HG02759 (cell line): ENCODE measurements at regions not wholly inside any gene's neighbourhood (a gene's known extent, or its start where the extent isn't known, plus 50 kb on each side); places are given as distances from the start of the nearest gene placed in this dataset.
A peak's percentile ranks its signal among the peaks of the same experiment; 100 is the strongest.
"Not testable (repeated sequence)": the region's sequence is repeated elsewhere in the genome, so short reads cannot be mapped to it uniquely, and the experiment has no call there.

Experiments used
- ATAC-seq: cut with Tn5 transposase; IDR thresholded peaks from one replicate; pipeline ENCODE4 v1.9.1; 2021; ENCODE audit warnings: mild to moderate bottlenecking, moderate library complexity; ENCODE audit not compliant: unreplicated experiment

DNA sequence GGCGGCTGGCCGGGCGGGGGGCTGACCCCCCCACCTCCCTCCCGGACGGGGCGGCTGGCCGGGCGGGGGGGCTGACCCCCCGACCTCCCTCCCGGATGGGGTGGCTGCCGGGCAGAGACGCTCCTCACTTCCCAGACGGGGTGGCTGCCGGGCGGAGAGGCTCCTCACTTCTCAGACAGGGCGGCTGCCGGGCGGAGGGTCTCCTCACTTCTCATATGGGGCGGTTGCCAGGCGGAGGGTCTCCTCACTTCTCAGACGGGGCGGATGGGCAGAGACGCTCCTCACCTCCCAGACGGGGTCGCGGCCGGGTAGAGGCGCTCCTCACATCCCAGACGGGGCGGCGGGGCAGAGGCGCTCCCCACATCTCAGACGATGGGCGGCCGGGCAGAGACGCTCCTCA, 1025.2 kb upstream of the SEMA6A start:
- not testable (repeated sequence) for ATAC-seq

DNA sequence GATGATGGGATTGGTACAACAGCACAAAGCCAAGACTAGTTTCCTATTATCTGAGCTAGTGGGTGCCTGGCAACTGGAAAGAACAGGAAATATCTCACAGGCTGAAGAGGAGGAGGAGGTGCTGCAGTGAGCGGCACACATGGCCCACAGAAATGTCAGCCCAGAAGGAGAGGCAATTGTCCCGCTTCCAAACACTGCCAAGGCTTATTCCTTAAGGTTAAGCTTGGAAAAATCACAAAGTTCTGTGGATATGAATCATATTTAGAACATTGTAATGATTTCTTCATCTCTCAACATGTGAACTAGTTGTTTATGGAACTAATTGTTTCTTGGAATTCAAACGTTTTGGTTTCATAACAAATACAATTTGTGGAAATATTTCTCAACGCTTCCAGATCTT, 1019.5 kb upstream of the SEMA6A start:
- ATAC-seq, result no peak

DNA sequence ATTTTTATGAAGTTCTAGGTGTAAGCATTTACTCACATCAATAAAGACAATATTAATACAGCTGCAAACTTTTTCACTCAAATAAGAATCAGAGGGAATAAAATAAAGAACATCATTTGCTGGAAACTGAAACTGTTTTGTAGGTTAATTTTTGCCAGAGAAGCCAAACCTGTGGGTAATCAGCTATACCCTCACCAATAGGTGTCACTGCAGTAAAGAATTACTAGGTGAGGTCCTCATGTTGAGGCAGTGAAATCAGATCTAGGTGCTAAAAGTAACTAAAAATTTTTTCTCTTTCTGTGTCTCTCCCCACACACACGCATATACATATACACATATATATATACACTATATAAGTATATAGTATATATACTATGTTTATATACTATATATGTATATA, 1016.3 kb upstream of the SEMA6A start:
- peak; percentile 77 for ATAC-seq

DNA sequence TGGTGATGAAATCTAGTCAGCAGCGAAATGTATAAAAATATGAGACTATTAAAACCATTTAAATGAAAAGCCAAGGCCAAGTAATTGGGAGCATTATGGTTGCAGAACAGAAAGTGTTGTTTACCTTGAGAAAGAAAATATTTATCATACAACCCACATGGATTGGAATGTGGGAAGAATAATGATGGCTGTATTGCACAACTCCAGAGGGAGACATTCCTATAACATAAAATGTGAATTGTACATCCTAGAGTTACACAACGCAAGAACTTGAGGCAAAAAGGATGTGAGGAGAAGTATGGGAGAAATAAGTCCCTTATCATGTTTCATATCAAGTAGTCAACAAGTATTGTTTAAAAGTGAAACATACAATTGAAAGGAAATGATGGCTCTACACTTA, 1014.0 kb upstream of the SEMA6A start:
- no peak for ATAC-seq

DNA sequence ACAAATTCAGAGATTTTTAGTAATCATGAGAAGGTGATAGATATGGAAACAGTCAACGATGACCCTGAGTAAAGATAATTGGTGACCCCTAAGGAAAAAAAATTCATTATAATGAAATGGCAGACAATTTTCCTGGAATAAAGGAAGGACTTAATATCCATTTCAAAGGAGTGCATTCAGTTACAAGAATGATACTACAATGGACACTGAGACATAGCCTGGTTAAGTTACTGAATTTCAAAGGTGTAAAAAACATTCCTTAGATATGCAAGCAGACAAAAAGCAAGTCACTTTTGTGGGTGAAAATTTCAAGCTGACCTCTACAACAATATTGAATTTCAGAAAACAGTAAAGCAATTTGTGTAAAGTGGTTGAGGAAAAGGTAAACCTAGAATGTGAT, 1012.5 kb upstream of the SEMA6A start:
- ATAC-seq, result no peak

DNA sequence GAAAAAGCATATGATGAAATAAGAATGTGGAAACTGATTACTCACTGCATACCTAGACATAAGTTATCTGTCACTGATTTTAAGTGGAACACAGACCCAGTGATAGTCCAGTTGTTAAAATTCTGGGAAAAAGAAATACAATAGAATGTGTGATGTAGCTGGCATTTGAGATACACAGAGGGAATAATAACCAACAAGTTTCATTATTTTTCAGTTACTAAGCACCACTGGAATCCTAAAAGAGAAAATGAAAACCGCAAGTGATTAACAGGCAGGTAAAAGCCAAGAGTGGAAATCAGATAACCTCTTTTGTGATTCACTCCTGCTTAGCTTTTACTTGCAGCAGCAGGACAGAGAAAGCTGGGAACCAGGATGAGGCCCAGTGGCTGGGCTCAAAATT, 994.0 kb upstream of the SEMA6A start:
- no peak for ATAC-seq

DNA sequence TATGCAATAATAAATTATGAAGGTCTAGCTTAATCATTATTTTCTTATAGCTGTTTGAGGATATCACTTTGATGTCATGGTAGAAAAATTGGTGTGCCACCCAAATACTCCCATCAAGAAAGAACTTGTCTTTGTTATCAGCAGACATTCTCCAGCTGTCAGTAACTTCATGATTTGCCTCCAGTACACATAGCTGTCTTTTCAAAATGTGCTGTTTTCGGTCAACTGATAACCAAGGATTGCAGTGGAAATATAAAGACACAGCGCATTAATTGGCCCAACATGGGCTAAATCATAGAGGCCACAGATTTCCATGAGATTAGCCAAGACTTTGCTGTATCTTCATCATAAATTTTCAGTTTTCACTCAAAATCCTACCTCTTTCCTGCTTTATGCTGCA, 993.5 kb upstream of the SEMA6A start:
- no peak for ATAC-seq

DNA sequence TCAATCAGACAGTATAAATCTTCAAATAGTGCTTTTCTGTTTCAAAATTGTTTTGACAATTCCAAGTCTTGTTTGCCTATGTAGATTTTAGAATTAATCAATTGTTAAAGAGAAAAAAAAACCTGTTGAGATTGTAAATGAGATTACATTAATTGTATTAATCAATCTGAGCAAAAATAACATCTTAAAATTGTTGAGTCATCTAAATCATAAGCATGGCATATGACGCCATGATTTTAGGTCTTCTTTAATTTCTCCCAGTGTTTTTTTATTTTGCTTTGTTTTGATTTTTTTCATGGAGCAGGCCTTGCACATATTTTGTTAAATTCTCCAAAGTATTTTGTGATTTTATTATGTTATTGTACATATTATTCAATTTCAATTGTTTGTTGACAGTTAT, 988.0 kb upstream of the SEMA6A start:
- no peak for ATAC-seq

DNA sequence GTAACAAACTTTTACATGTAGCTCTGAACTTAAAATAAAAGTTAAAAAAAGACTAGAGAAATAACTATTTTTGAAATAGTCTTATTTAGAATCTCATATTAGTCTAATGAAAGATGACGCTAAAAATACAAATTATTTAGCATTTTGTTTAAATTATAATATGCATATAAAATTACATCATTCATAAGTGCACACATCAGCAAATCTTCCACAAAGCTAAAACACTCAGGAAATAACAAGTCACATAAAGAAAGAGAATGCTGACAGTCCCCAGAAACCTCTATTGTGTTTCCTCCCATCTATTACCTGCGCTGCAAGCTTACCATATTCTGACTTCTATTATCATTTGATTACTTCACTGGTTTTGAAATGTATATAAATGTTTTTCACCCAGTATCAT, 986.9 kb upstream of the SEMA6A start:
- no peak for ATAC-seq

DNA sequence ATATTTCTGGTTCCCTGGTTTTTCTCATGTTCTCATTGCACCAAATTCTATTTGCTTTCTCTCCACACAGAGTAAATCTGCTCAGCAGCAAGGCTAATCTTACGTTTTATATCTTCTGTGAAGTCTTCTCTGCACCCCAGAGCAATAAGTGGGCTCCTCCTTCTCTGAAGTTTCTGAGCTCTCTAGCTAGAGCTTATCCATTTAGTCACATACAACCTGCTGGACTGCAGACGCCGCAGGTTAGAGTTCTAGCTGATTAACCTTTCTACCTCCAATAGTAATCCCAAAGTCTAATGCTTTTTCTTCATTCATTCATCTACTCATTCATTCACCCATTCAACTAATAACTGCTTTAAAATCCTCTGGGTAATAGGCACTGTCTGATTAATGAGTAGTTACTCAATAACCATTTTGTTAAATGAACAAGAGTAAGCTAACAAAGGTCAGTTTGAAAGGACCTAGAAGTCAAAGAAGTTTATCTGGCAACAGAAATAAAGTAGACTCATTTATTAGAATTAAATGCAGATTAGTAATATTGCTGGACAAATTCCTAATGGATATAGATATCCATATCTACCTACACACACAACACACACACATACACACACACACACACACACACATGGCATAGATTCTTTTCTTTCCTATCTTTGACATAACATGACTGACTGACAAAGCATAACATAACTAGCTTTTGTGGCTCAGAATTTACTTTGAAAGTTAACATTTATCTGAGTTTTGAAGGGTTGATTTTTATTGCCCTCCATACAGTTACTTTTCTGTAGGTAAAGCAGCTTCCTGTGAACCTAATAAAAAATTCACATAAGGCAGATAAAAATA, 984.6 kb upstream of the SEMA6A start:
- no peak for ATAC-seq

DNA sequence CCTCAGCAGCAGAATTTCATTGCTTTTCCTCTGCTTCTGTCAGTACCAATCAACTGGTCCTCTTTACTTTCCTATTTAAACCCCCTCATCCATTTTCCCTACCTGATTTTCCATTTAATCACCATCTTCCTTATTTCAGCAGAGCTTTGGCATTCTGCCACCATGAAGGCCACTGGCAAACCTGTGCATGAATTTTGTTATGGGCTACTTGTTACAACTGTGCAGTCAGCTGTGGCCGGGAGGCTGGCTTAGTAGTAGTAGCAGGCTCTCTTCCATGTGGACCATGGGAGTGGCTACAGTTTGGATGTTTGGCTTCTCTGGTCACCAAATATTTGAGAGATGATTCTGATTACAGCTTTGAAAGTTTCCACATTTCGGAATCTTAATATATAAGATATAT, 976.6 kb upstream of the SEMA6A start:
- ATAC-seq, result no peak

DNA sequence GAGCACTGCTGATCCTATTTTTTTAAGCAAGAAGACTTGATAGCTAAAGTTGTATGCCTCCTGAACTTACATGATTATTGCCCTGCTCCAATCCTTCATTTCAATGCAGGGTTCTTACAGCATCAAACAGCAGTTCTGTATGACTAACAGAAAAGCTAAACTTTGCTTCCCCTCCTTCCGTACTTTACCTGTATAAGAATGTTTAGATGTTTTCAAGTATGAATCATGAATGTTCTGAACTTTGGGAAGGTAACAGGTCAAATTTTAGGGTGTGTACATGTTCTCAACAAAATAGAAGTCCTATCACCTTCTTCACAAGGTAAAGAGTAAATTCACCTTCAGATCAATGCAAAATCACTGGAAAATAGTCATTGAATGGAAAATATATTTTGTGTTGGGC, 972.6 kb upstream of the SEMA6A start:
- no peak for ATAC-seq

DNA sequence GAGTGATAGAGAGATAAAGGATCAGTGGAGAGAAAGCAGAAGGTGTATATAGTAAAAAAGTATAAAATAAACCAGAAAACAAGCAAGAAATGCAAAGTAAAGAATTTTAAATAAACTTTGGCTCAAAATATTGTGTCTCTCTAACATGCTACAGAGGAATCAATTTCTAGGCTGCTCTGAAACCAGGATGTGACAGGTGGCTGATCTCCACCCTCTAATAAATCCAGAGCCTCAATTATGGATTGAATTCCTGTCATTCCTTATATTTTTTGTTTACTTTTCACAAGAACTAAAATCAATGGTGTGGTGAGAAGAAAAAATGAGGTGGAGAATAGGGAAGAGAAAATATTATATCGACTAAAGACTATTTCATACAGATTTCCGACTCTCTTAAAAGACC, 965.1 kb upstream of the SEMA6A start:
- no peak for ATAC-seq

DNA sequence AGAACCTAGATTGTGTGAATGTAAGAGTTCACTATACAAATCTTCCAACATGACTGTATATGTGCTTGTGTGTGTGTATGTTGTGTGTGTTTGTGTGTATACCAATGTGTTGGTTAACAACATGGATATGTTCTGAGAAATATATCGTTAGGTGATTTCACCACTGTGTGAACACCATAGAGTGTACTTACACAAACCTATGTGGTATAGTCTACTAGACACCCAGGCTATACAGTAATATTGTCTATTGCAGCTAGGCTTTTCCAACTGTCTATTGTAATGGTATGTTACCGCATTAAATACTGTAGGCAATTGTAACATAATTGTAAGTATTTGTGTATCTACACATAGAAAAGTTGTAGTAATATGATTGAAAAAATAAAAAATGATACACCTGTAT, 959.2 kb upstream of the SEMA6A start:
- ATAC-seq, result no peak

DNA sequence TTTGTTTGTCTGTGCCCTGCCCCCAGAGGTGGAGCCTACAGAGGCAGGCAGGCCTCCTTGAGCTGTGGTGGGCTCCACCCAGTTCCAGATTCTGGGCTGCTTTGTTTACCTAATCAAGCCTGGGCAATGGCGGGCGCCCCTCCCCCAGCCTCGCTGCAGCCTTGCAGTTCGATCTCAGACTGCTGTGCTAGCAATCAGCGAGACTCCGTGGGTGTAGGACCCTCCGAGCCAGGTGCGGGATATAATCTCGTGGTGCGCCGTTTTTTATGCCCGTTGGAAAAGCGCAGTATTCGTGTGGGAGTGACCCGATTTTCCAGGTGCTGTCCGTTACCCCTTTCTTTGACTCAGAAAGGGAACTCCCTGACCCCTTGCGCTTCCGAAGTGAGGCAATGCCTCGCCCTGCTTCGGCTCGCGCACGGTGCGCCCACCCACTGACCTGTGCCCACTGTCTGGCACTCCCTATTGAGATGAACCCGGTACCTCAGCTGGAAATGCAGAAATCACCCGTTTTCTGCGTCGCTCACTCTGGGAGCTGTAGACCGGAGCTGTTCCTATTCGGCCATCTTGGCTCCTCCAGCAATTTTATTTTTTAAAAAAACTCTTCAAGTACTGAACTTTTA, 958.5 kb upstream of the SEMA6A start:
- not testable (repeated sequence) for ATAC-seq

DNA sequence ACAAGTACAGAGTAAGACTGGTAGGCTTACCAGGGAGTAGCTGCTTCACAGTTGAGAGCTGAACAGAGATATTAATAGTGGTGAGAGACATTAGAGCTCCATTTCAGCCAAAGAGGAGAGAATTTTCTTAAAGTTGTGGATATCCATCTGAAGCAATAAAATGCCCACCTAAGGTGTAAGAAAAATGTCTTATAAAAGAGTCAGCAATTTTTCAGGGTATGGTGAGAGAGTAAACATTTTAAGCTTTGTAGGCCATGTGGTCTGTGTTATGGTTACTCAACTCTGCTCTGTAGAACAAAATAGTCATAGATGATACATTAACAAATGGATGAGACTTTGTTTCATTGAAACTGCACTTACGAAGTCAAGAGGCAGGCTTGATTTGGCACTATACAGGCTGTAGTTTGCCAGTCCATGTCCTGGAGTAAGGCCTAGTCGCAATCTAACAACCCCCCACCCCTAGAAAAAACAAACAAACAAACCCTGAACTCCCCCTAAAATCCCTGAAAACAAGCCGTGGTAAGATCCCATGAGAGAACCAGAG, 945.4 kb upstream of the SEMA6A start:
- ATAC-seq, result no peak

DNA sequence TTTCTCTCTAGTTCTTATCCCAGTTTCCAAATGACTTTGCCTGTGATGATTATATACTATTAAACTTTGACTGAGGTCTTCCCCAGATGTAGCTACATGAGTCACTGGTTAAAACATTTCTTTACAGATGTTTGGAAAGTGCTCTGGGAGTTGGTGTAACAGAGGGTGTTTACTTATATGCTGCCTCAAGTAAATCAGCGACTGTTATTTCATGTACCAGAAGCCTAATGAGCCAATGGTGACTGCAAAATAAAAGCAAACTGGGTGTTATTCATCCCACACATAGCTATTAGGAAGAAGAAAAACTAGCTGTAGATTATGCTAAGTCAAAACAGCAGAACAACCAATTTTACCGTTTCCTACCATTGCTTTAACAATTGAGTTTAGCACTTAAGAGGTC, 929.7 kb upstream of the SEMA6A start:
- no peak for ATAC-seq

DNA sequence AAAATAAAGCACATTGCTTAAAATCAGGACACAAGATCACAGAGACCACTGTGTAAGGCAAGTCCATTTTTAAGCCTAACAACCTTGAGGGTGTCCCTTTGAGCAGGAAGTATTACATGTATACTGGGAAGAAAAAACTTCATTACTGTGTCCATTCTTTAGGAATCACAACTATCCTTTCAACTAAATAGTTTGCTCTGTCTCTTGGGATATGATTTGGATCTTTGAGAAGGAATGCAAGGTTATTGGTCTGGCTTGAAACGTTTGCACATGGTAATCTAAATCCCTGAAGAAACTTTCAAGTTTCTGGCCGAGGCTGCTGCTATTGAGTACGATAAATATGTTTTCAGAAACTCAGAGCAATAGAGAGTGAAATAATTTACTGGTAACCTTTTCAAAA, 923.0 kb upstream of the SEMA6A start:
- no peak for ATAC-seq

DNA sequence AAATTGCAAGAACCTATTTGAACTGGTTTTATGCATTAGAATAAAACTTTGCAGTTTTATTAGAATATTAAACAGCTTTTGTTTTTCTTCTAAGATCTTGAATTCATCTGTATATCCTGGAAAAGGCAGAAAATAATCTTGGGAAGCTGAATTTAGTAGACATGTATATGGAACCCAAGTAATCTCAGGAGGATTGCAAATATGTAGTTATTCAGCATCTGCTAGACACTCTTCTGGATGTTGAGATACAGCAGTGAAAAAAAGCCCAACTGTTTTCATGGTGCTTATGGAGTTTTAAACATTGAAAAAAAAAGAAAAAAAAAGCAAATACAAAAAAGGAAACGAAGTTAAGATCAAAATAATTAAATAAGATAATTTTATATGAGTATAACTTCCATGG, 922.2 kb upstream of the SEMA6A start:
- no peak for ATAC-seq

DNA sequence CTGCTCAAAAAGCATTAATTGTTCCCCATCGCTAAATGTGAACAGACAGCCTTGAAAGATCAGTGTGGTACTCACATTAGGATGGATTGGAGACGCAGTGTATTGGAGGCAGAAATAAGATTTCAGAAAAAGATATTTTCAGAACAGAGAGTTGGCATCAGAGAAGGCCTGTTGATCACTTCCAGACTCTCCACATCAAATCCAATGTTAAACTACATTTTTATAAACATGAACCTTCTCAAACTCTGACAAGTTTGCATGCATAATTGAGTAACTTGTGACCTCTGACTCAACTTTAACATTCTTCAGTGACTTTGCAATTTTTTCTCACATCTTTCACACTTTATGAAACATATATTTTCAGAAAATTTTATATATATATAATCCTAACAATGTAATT, 919.6 kb upstream of the SEMA6A start:
- no peak for ATAC-seq

DNA sequence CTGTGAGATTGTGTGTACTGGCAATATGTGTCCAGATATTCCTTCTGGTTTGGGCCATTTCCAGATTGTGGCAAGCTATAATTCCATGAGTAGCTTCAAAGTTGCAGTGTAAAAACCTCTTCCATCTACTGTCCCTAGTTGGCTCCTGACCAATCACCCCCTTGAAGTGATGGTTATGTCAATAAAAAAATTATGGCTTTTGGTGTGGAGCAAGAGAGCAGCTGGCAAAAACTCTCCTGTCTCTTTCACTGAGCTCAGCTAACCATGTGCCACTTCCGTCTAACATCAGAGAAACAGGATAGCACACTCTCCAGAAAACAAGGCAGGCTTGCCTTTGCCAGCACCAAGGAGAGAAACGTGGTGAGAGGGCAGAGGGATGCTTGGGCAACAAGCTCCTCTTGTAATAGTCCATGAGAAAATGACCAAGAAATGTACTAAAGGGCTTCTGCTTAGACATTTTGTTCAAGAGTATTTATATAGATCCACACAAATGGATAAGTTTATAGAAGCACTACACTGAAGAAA, 914.4 kb upstream of the SEMA6A start:
- ATAC-seq, result no peak

DNA sequence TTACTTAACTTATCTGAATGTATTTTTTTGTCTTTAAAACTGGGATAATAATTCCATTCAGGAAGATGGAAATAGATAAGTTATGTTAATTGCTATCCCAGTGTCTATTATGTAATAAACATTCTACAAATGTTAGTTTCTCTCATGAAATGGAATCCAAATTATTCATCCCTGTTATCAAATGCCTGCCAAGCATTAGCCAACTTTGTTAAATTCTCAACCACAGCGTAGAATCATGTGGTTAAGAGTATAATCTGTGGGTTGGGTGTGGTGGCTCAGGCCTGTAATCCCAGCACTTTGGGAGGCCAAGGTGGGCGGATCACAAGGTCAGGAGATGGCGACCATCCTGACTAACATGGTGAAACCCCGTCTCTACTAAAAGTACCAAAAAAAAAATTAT, 912.9 kb upstream of the SEMA6A start:
- no peak for ATAC-seq
